H1 (cell line): ENCODE measurements at regions not wholly inside any gene's neighbourhood (a gene's known extent, or its start where the extent isn't known, plus 50 kb on each side); places are given as distances from the start of the nearest gene placed in this dataset.

Experiments used
- KDM1A ChIP-seq: fragments of 200-600, 300-600 bp; sonication (generic); IDR thresholded peaks from 2 replicates; pipeline ENCODE4 v1.7.1; 2016; ENCODE audit warnings: mild to moderate bottlenecking, low read length, borderline replicate concordance
- RNF2 ChIP-seq: fragments of 200-900, 300-1000 bp; sonication (generic); IDR thresholded peaks from 2 replicates; pipeline ENCODE4 v1.7.1; 2016; ENCODE audit warnings: borderline replicate concordance, low read depth, mild to moderate bottlenecking, antibody characterized with exemption, low read length; ENCODE audit not compliant: poor library complexity, severe bottlenecking; ENCODE audit errors: missing control alignments
- SIRT6 ChIP-seq: IDR thresholded peaks from one replicate; pipeline ENCODE4 v1.7.1; 2012; ENCODE audit warnings: low read length, inconsistent platforms
- YY1 ChIP-seq: IDR thresholded peaks from 2 replicates; pipeline ENCODE4 v1.6.1; 2011; ENCODE audit warnings: low read depth, mild to moderate bottlenecking, low read length

DNA sequence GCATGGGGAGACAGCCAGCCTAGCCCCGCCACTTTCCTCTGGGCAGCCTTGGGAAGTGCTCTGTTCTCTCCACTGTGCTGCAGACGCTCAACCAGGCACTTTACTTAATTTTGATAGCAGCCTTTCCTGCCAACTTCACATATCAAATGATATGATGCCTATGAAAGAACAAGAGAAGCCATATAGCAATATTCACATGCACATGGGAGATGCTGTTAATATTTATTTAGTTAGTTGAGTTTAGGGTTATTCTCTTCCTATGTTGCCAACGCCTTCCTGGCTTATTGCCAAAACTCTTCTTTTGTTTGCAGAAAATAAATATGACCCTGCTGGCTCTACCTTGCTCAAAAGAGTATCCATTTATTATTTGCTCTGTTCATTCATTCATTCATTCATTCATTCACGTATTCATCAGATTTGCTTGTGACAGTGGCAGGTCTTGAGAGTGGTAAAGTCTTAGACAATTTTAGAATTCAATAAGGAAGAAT, 99.3 kb downstream of the GATA6 start (continued):
- TF ChIP-seq RNF2 (no peak), YY1 (no peak), KDM1A (no peak), SIRT6 (no peak)
